Colonic mucosa (tissue), 4 donors: ENCODE measurements at regions not wholly inside any gene's neighbourhood (a gene's known extent, or its start where the extent isn't known, plus 50 kb on each side); places are given as distances from the start of the nearest gene placed in this dataset.
"Not testable (repeated sequence)": the region's sequence is repeated elsewhere in the genome, so short reads cannot be mapped to it uniquely, and the experiment has no call there.

Source experiments
- DNase-seq: peaks from one replicate; pipeline ENCODE4 v3.0.0-alpha.2; 2020
- H3K27ac ChIP-seq: fragments of 200-600 bp; one replicate; pipeline ENCODE4 v1.8.0; 2021
- H3K27me3 ChIP-seq: fragments of 200-600 bp; one replicate; pipeline ENCODE4 v1.8.0; 2021
- H3K36me3 ChIP-seq: fragments of 200-600 bp; one replicate; pipeline ENCODE4 v1.8.0; 2021
- H3K4me1 ChIP-seq: fragments of 200-600 bp; one replicate; pipeline ENCODE4 v1.8.0; 2021; ENCODE audit warnings: mild to moderate bottlenecking
- H3K4me3 ChIP-seq: fragments of 200-600 bp; one replicate; pipeline ENCODE4 v1.8.0; 2021
- H3K9ac ChIP-seq, 2 donors: one replicate each; pipeline ENCODE4 v1.7.0; 2013; ENCODE audit warnings: control low read depth in 2 of 2, low read depth in 2 of 2, low read length in 2 of 2
- H3K9me3 ChIP-seq: fragments of 200-600 bp; one replicate; pipeline ENCODE4 v1.8.0; 2021
- CTCF ChIP-seq: fragments of 200-600 bp; IDR thresholded peaks from one replicate; pipeline ENCODE4 v1.8.0; 2022; ENCODE audit warnings: antibody characterized with exemption, mild to moderate bottlenecking
- intact Hi-C: fragments of 100-400 bp; cut with DNase I; formaldehyde crosslinking; loops from one replicate; pipeline ENCODE4 v1.14.1; 2022
- donor health status: healthy.
- donor health status: DM: no; HTN: no; CAD: no.
- donor health status: DM: no; HTN: no; CAD: no.

DNA sequence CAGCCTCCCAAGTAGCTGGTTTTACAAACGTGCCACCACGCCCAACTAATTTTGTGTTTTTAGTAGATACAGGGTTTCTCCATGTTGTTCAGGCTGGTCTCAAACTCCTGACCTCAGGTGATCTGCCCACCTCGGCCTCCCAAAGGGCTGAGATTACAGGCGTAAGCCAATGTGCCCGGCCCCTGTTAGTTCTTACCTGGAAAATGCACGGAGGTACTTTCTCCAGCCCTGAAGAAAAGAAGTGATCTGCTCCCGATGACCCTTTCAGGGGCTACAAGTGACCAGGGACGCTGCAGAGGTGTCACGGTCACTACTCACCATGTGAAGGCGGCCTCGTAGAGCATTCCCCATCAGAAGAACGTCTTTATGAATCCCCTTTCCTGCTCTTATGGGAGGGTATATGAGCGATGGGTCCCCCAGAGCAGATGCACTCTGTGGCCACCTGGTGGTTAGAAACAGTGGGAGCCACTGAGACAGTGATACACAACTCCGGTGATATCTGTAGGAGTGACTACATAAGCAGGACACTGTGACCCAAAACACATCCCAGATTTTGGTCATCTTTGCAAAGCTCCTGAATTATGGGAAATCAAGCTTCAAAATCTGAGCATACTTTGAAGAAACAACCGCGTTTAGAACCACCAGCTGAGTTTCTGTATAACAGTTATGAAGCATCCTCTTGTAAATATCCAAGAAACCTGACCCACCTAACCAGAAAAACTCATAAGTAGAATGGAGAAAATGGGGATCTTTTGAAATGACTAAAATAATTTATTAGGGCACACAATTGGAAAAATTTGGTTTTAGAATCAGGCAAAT lies 102.7 kb upstream of the NBPF11 start:
- intact Hi-C loops, H3K4me3 ChIP-seq, H3K9me3 ChIP-seq, H3K27me3 ChIP-seq, H3K27ac ChIP-seq, H3K4me1 ChIP-seq, H3K9ac ChIP-seq, H3K36me3 ChIP-seq: not testable (repeated sequence)
- TF ChIP-seq CTCF: peak; percentile 56
- DNase-seq: peak; percentile 23

- H3K27me3 ChIP-seq, H3K27ac ChIP-seq, H3K36me3 ChIP-seq, H3K4me3 ChIP-seq, H3K4me1 ChIP-seq, DNase-seq, intact Hi-C loops, H3K9me3 ChIP-seq, H3K9ac ChIP-seq: not testable (repeated sequence)
Measured at GRCh38 chr1:148253808-148254207, 101.7 kb upstream of the NBPF11 start.

GRCh38 chr1:148248798-148249197 lies 96.7 kb upstream of the NBPF11 start:
- DNase-seq, H3K27me3 ChIP-seq, H3K4me3 ChIP-seq, H3K9ac ChIP-seq, H3K36me3 ChIP-seq, H3K9me3 ChIP-seq, H3K4me1 ChIP-seq, H3K27ac ChIP-seq, intact Hi-C loops: not testable (repeated sequence)

DNA sequence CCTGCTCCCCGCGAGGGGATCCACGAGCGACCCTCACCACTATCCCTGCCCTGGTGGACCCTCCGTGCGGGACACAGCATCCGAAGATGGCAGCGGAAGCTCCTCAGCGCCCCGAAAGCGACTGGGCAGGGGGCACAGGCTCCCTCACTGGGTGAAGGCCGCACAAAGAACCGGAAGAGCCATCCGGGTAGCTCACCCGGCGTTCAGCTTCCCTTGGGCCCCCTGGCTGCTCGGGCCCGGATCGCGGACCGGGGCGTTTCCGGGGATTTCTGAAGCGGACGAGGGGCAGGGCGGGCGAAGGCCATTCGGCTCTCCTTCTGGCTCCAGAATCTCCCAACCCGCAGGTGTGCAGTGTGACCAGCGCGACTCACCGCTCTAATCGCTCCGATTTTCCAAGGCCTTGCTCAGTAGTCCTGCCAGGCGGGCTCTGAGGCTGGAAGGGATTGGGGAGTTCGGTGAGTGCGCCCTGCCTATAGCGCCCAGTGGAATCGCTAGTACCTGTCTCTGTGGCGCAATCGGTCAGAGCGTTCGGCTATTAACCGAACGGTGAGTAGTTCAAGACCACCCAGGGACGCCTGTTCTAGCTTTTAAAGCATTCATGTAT lies 94.3 kb upstream of the NBPF11 start:
- H3K27me3 ChIP-seq, H3K27ac ChIP-seq, H3K9ac ChIP-seq, H3K36me3 ChIP-seq, H3K4me3 ChIP-seq, DNase-seq, H3K4me1 ChIP-seq, intact Hi-C loops, H3K9me3 ChIP-seq: not testable (repeated sequence)

GRCh38 chr1:148245843-148246242 lies 93.8 kb upstream of the NBPF11 start:
- H3K27me3 ChIP-seq, intact Hi-C loops, H3K9ac ChIP-seq, DNase-seq, H3K9me3 ChIP-seq, H3K4me3 ChIP-seq, H3K27ac ChIP-seq, H3K36me3 ChIP-seq, H3K4me1 ChIP-seq: not testable (repeated sequence)

- H3K4me1 ChIP-seq, H3K9me3 ChIP-seq, H3K9ac ChIP-seq, H3K4me3 ChIP-seq, H3K27me3 ChIP-seq, DNase-seq, H3K36me3 ChIP-seq, H3K27ac ChIP-seq, intact Hi-C loops: not testable (repeated sequence)
Measured at GRCh38 chr1:148245443-148245842, 93.4 kb upstream of the NBPF11 start.

DNA sequence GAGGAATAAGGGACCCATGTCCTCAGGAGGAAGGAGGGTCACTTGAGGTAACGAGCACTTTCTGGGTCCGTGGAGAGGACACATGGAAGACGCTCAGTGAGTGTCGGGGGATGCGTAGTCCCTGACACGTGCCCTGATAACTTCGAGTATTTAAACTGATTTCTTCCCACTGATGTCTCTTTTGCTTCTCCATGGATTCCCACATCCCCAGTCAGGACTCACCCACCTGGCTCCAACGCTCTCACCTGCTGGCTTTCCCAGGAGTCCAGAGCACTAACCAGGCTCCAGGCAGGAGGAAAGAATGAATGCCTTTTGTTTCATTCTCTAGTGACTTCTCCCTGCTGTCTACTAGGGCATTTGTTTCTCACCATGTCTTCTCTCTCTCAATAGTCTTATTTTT lies 81.2 kb upstream of the NBPF11 start:
- H3K27ac ChIP-seq, H3K27me3 ChIP-seq, H3K9me3 ChIP-seq, H3K4me1 ChIP-seq, H3K9ac ChIP-seq, H3K36me3 ChIP-seq, DNase-seq, H3K4me3 ChIP-seq, intact Hi-C loops: not testable (repeated sequence)

GRCh38 chr1:148228846-148229245 lies 76.8 kb upstream of the NBPF11 start:
- H3K27ac ChIP-seq, DNase-seq, H3K4me1 ChIP-seq, H3K9ac ChIP-seq, H3K9me3 ChIP-seq, H3K4me3 ChIP-seq, H3K27me3 ChIP-seq, H3K36me3 ChIP-seq, intact Hi-C loops: not testable (repeated sequence)

DNA sequence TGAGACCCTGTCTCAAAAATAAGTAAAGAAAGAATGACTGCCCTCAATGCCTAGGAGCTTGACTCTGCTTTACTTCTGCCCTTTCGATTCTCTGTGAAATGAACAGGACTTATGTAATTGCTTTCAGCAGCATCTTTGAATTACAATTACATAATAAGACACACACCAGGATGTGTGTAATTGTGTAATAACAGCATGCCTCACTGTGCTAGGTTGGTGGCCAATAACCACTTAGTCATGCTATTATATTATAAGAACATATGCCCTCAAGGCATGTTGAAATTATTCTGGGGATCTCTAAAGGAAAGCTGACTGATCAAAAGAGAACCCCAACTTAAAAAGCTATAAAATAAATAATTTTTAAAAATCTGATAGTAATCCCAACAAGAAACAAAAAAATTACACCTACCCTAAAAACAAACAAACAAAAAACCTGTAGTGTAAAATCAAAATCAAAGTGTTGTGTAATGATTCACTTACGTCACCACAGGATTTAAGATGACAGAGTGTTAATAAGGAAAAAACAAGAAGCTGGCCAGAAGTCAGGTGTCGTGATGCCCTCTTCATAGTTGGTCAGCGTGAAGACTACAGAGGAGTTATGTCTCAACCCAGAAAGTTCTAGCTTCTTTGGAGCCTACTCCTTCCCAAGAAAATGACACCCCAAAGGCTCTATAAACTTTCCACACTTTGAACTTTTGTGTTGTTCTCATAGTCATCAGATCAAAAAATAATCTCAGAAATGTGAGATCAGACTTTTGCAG lies 70.5 kb upstream of the NBPF11 start:
- intact Hi-C loops, H3K36me3 ChIP-seq, H3K4me3 ChIP-seq, H3K27me3 ChIP-seq, H3K27ac ChIP-seq, DNase-seq, H3K9me3 ChIP-seq, H3K9ac ChIP-seq, H3K4me1 ChIP-seq: not testable (repeated sequence)

DNA sequence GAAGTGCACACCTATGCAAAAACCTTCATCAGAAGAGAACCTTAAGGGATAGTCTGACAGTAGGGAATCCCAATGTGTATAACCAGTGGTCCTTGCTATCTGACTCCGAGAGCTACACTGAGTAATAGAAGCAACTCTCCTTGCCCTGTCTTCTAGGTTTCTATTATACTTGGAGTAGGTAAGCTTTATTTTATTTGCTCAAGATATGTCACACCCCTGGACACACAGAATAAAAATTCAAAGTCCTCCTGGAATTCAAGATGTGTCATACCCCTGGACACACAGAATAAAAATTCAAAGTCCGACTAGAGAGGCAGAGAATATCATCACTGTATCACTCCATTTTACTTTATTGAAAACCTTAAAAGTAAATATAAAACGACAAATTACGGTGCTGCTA lies 69.5 kb upstream of the NBPF11 start:
- H3K27ac ChIP-seq, H3K27me3 ChIP-seq, H3K9ac ChIP-seq, DNase-seq, H3K36me3 ChIP-seq, H3K4me1 ChIP-seq, H3K4me3 ChIP-seq, H3K9me3 ChIP-seq, intact Hi-C loops: not testable (repeated sequence)

DNA sequence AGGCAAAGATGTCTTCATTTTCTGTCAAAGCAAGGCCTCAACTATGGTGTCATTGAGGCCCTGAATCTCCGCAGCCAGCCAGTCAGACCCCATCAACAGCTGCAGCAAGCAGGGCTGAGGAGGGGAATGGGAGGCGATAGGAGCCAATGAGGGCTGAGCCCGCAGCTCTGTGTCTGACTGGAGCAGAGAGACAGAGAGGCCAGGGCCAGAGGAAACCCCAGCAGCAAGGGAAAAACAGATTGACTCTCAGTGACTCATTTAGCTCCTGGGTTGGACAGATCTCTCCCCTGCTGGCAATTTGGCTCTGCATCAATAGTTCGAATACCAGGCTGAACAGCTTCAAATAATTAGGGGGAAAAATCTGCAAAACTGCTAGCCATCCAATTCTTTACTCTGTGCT lies 67.1 kb upstream of the NBPF11 start:
- H3K9ac ChIP-seq, H3K4me3 ChIP-seq, H3K36me3 ChIP-seq, H3K9me3 ChIP-seq, intact Hi-C loops, H3K4me1 ChIP-seq, H3K27me3 ChIP-seq, H3K27ac ChIP-seq, DNase-seq: not testable (repeated sequence)

- H3K4me1 ChIP-seq, H3K27ac ChIP-seq, H3K27me3 ChIP-seq, H3K9me3 ChIP-seq, H3K4me3 ChIP-seq, intact Hi-C loops, DNase-seq, H3K36me3 ChIP-seq, H3K9ac ChIP-seq: not testable (repeated sequence)
Measured at GRCh38 chr1:148211191-148211590, 59.1 kb upstream of the NBPF11 start.
